K562 (cell line): ENCODE measurements at regions not wholly inside any gene's neighbourhood (a gene's known extent, or its start where the extent isn't known, plus 50 kb on each side); places are given as distances from the start of the nearest gene placed in this dataset.

Source experiments
- ATAC-seq: fragments of 200-7000 bp; cut with Tn5 transposase; 3 replicates; pipeline ENCODE4 v1.9.1; 2020; ENCODE audit warnings: moderate library complexity
- BruUV-seq: library from RNA; stranded (reverse); fragments of 400-500 nt; replicated peaks from 2 replicates; lab custom pipeline; 2021; lab: Mats Ljungman, UMichigan
- CTCF ChIA-PET: fragments of 300-600 bp; formaldehyde crosslinking; extraction: SDS; loops from one replicate; lab custom pipeline; 2021; ENCODE audit warnings: low intra/inter-chr PET ratio; lab: Yijun Ruan, JAX
- POLR2A ChIA-PET: fragments of 300-600, 350-650 bp; sonication (Branson Sonifier 250); formaldehyde crosslinking; extraction: SDS; loops from one replicate; lab custom pipeline; 2021; ENCODE audit warnings: antibody characterized with exemption, inconsistent platforms; lab: Yijun Ruan, JAX
- DNase-seq, 4 experiments: peaks; one replicate each; pipeline versions ENCODE4 v3.0.0 to v3.0.0-alpha.2; 2011 to 2018; ENCODE audit warnings: low spot score in 3 of 4, mixed read lengths in 3 of 4; ENCODE audit errors: extremely low read depth in 1 of 4
- FAIRE-seq: peaks from 2 replicates; lab custom pipeline; 2011; peaks lifted over from hg19 to GRCh38; lab: Jason Lieb, UNC
- H2AFZ ChIP-seq: 2 replicates; pipeline ENCODE4 v1.6.0; 2011; ENCODE audit warnings: low read depth, low read length, control low read depth, inconsistent platforms
- H3K27ac ChIP-seq: fragments of 200-600 bp; 3 replicates; pipeline ENCODE4 v1.8.0; 2011; ENCODE audit warnings: low read depth, mild to moderate bottlenecking, control low read depth, inconsistent platforms, low read length, moderate library complexity, mixed read lengths; ENCODE audit errors: extremely low read depth
- H3K27me3 ChIP-seq, 2 experiments: fragments of 300-600 bp in 1 of 2; 2 replicates in 1 of 2; 3 replicates in 1 of 2; pipeline versions ENCODE4 v1.6.0 to v1.8.0; 2011; ENCODE audit warnings: inconsistent platforms in 2 of 2, low read length in 2 of 2, mild to moderate bottlenecking in 1 of 2, mixed read lengths in 1 of 2, moderate library complexity in 1 of 2; ENCODE audit not compliant: control insufficient read depth in 2 of 2, insufficient read depth in 2 of 2
- H3K36me3 ChIP-seq: fragments of 300-600 bp; 3 replicates; pipeline ENCODE4 v1.8.0; 2011; ENCODE audit warnings: mild to moderate bottlenecking, low read length, inconsistent platforms; ENCODE audit not compliant: control insufficient read depth, insufficient read depth
- H3K4me1 ChIP-seq, 2 experiments: fragments of 200-600 bp in 1 of 2; replicated peaks in 1 of 2; 2 replicates in 1 of 2; 3 replicates in 1 of 2; pipeline versions ENCODE4 v1.5.1 to v1.8.0; 2011; ENCODE audit warnings: inconsistent platforms in 2 of 2, low read length in 2 of 2, mild to moderate bottlenecking in 1 of 2, mixed read lengths in 1 of 2, moderate library complexity in 1 of 2; ENCODE audit not compliant: control insufficient read depth in 2 of 2, insufficient read depth in 2 of 2
- H3K4me2 ChIP-seq: 2 replicates; pipeline ENCODE4 v1.6.1; 2011; ENCODE audit warnings: low read length, control low read depth, inconsistent platforms, mixed read lengths; ENCODE audit not compliant: insufficient read depth
- H3K4me3 ChIP-seq: fragments of 200-600 bp; sonication (generic), shearing (Covaris generic); 2 replicates; pipeline ENCODE4 v1.5.1; 2016; ENCODE audit warnings: control low read depth, inconsistent platforms
- H3K79me2 ChIP-seq: fragments of 200-600 bp; 3 replicates; pipeline ENCODE4 v1.8.0; 2011; ENCODE audit warnings: low read length, inconsistent platforms; ENCODE audit not compliant: control insufficient read depth, insufficient read depth
- H3K9ac ChIP-seq, 2 experiments: 2 replicates each; pipeline versions ENCODE4 v1.6.0 to v1.6.1; 2011; ENCODE audit warnings: low read depth in 2 of 2, low read length in 2 of 2, control low read depth in 1 of 2, inconsistent platforms in 1 of 2, mild to moderate bottlenecking in 1 of 2, mixed read lengths in 1 of 2; ENCODE audit not compliant: insufficient read depth in 1 of 2
- H3K9me1 ChIP-seq: one replicate; pipeline ENCODE4 v1.6.0; 2011; ENCODE audit warnings: inconsistent platforms, mild to moderate bottlenecking, low read length, moderate library complexity; ENCODE audit not compliant: control insufficient read depth, insufficient read depth
- H3K9me3 ChIP-seq: replicated peaks from 2 replicates; pipeline ENCODE4 v1.5.1; 2011; ENCODE audit warnings: low read depth, low read length, inconsistent platforms; ENCODE audit not compliant: control insufficient read depth, insufficient read depth
- H4K20me1 ChIP-seq: replicated peaks from 2 replicates; pipeline ENCODE4 v1.6.1; 2011; ENCODE audit warnings: low read length, inconsistent platforms, mixed read lengths; ENCODE audit not compliant: control insufficient read depth, insufficient read depth
- ARID2 ChIP-seq: fragments of 450-650 bp; IDR thresholded peaks from 2 replicates; pipeline ENCODE4 v1.6.1; 2017; ENCODE audit warnings: antibody characterized with exemption, mild to moderate bottlenecking
- ATF1 ChIP-seq, 2 experiments: fragments of 450-650 bp in 1 of 2; IDR thresholded peaks; 2 replicates each; pipeline ENCODE4 v1.6.1; 2016; ENCODE audit warnings: missing compliant biosample characterization in 1 of 2, missing genetic modification characterization in 1 of 2
- BMI1 ChIP-seq: fragments of 150-350 bp; IDR thresholded peaks from 2 replicates; pipeline ENCODE4 v1.6.1; 2014; ENCODE audit warnings: low read length
- FOXM1 ChIP-seq, 2 experiments: fragments of 450-650 bp in 1 of 2; sonication (generic) in 1 of 2; formaldehyde crosslinking in 1 of 2; IDR thresholded peaks; 2 replicates each; pipeline versions ENCODE4 v1.6.1 to v1.9.0; 2017 to 2022; ENCODE audit warnings: low read depth in 2 of 2, mild to moderate bottlenecking in 2 of 2, missing genetic modification reagents in 1 of 2, moderate library complexity in 1 of 2
- GABPA ChIP-seq: fragments of 200-800 bp; sonication (Bioruptor generic); conservative IDR thresholded peaks from 2 replicates; pipeline ENCODE4 v1.6.1; 2016; ENCODE audit warnings: low read depth, missing genetic modification characterization, missing compliant biosample characterization
- GMEB1 ChIP-seq: fragments of 250-450 bp; sonication (Bioruptor Pico); IDR thresholded peaks from 2 replicates; pipeline ENCODE4 v1.4.0; 2020; ENCODE audit warnings: mild to moderate bottlenecking
- HDAC2 ChIP-seq: fragments of 450-650 bp; IDR thresholded peaks from 2 replicates; pipeline ENCODE4 v1.6.1; 2016; ENCODE audit warnings: mild to moderate bottlenecking
- NR2C1 ChIP-seq, 2 experiments: fragments of 450-650 bp; IDR thresholded peaks; 2 replicates each; pipeline ENCODE4 v1.6.1; 2017; ENCODE audit warnings: mild to moderate bottlenecking in 2 of 2, antibody characterized with exemption in 1 of 2, inconsistent platforms in 1 of 2, missing compliant biosample characterization in 1 of 2, missing genetic modification characterization in 1 of 2
- PURB ChIP-seq: sonication (generic); formaldehyde crosslinking; IDR thresholded peaks from 2 replicates; pipeline ENCODE4 v1.9.0; 2021; ENCODE audit warnings: low read depth, mild to moderate bottlenecking, missing genetic modification reagents
- THRAP3 ChIP-seq: fragments of 450-650 bp; IDR thresholded peaks from 2 replicates; pipeline ENCODE4 v1.6.1; 2016; ENCODE audit warnings: mild to moderate bottlenecking, inconsistent platforms, borderline replicate concordance
- WGBS: fragments of 100-300 bp; shearing (Covaris generic); methylation state at CpG from one replicate; pipeline ENCODE4 v1.1.6; 2016; ENCODE audit warnings: low coverage, mixed read lengths; ENCODE audit not compliant: insufficient coverage; ENCODE audit errors: missing lambda C conversion rate; 5-methylcytosine and 5-hydroxymethylcytosine counted together
- in situ Hi-C: fragments of 300-500 bp; cut with MboI; formaldehyde crosslinking; loops from 4 replicates; pipeline ENCODE4 v1.15.0; 2018; ENCODE audit warnings: inconsistent platforms, mixed read lengths
- intact Hi-C: fragments of 100-400 bp; cut with micrococcal nuclease; formaldehyde crosslinking; loops from 2 replicates; pipeline ENCODE4 v1.14.2; 2022

GRCh38 chr1:81327103-81327710 is 473.5 kb upstream of the ADGRL2 start:
- FAIRE-seq: no peak
- POLR2A ChIA-PET: no interaction called here
- H3K27me3 ChIP-seq: no peaks in the 10 kb centered on the region
- 0% methylated on average over 6 of the region's 6 CpGs for WGBS
- intact Hi-C loops (no loop called here), in situ Hi-C loops (no loop called here)
- no TSS peak for BruUV-seq
- H4K20me1 ChIP-seq: no peaks in the 10 kb centered on the region
- H3K9ac ChIP-seq: no peak overlapping the region
- H3K27ac ChIP-seq: no peak overlapping the region
- TF ChIP-seq ATF1 (CRISPR knock-in tag; IDR thresholded peaks at IDR 0.05) (no peak), ATF1 (tag; IDR thresholded peaks at IDR 0.05) (no peak), PURB (no peak), BMI1 (no peak), ARID2 (no peak), FOXM1 (IDR thresholded peaks at IDR 0.05; ENCODE audit: low read depth) (no peak), FOXM1 (CRISPR knock-in tag; IDR thresholded peaks at IDR 0.05; ENCODE audit: low read depth) (no peak), GMEB1 (CRISPR knock-in tag) (no peak), NR2C1 (IDR thresholded peaks at IDR 0.05) (no peak), NR2C1 (tag; IDR thresholded peaks at IDR 0.05) (no peak), GABPA (tag) (no peak), HDAC2 (no peak), THRAP3 (no peak)
- no peaks in the 10 kb centered on the region for H3K9me3 ChIP-seq
- H3K36me3 ChIP-seq: no peaks in the 10 kb centered on the region
- H3K9me1 ChIP-seq: no peaks in the 10 kb centered on the region
- CTCF ChIA-PET: no interaction called here
- no peak overlapping the region for H3K4me2 ChIP-seq
- H3K4me1 ChIP-seq: no peaks in the 10 kb centered on the region
- H3K4me3 ChIP-seq: no peak overlapping the region
- no peak for DNase-seq
- ATAC-seq: no peak
- no peaks in the 10 kb centered on the region for H3K79me2 ChIP-seq
- no peak overlapping the region for H2AFZ ChIP-seq
